ENCODE measurements at regions not wholly inside any gene's neighbourhood (a gene's known extent, or its start where the extent isn't known, plus 50 kb on each side); places are given as distances from the start of the nearest gene placed in this dataset.

DNA sequence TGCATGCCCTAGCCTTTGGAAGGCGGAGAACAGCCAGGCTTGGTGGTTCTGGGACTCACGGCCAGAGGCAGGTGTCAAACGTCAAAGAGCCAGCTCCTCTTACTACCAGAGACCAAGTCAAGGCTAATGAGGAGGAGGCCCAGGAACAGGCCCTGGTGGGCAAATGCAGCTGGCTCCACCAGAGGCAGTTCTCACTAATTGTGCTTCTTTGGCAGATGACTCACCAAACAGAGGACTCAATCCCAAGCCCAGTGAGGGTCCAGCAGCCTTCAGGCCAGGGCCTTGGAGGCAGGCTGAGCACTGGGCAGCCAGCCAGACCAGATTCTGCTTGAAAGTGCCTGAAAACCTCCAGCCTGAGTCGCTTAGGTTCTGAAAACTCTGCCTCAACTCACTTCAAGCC lies 336.5 kb upstream of the CDH5 start:
- H3K4me3 ChIP-seq = no peak overlapping the region

GRCh38 chr16:66028510-66029216 lies 337.8 kb upstream of the CDH5 start:
- Histone ChIP-seq H3K27ac (peak overlapping the region in 2 of 5 donors; percentile 21 to 31), H3K27me3 (no peaks in the 10 kb centered on the region), H3K36me3 (no peaks in the 10 kb centered on the region), H3K4me3 (no peak overlapping the region), H3K4me1 (peaks cover 0 to 13% (median 2%) of the 10 kb centered on the region in 4 donors), H3K9me3 (peaks cover 0 to 9% (median 7%) of the 10 kb centered on the region in 4 donors)
- 35 to 45% (median 40%) methylated on average over 2 of the region's 2 CpGs for WGBS, 5 donors
- peak in 1 of 2 donors; percentile 52 for DNase-seq
- TF ChIP-seq POLR2AphosphoS5 (IDR thresholded peaks at IDR 0.05) (peak in 1 of 3 donors; percentile 8), EP300 (IDR thresholded peaks at IDR 0.05) (no peak)
- intact Hi-C loops (cut with DNase I; ENCODE audit: low total_unique reads) = no loop called here

More for the DNA sequence above, 336.5 kb upstream of the CDH5 start:
- Histone ChIP-seq H3K9me3 (peaks cover 0 to 2% (median 0%) of the 10 kb centered on the region in 4 donors), H3K4me1 (peaks cover 0 to 13% (median 2%) of the 10 kb centered on the region in 4 donors), H3K27me3 (no peaks in the 10 kb centered on the region), H3K36me3 (no peaks in the 10 kb centered on the region), H3K27ac (no peak overlapping the region)
- intact Hi-C loops (cut with DNase I; ENCODE audit: low total_unique reads) = no loop called here
- TF ChIP-seq POLR2AphosphoS5 (IDR thresholded peaks at IDR 0.05) = no peak
- TF ChIP-seq, protein P1, sequence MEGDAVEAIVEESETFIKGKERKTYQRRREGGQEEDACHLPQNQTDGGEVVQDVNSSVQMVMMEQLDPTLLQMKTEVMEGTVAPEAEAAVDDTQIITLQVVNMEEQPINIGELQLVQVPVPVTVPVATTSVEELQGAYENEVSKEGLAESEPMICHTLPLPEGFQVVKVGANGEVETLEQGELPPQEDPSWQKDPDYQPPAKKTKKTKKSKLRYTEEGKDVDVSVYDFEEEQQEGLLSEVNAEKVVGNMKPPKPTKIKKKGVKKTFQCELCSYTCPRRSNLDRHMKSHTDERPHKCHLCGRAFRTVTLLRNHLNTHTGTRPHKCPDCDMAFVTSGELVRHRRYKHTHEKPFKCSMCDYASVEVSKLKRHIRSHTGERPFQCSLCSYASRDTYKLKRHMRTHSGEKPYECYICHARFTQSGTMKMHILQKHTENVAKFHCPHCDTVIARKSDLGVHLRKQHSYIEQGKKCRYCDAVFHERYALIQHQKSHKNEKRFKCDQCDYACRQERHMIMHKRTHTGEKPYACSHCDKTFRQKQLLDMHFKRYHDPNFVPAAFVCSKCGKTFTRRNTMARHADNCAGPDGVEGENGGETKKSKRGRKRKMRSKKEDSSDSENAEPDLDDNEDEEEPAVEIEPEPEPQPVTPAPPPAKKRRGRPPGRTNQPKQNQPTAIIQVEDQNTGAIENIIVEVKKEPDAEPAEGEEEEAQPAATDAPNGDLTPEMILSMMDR (IDR thresholded peaks at IDR 0.05) = no peak
- no peak for TF ChIP-seq EP300 (IDR thresholded peaks at IDR 0.05)
- no peak for TF ChIP-seq POLR2A (IDR thresholded peaks at IDR 0.05)
- 42 to 66% (median 57%) methylated on average over 4 of the region's 4 CpGs for WGBS, 5 donors
- peak in 1 of 2 donors; percentile 16 for DNase-seq

DNA sequence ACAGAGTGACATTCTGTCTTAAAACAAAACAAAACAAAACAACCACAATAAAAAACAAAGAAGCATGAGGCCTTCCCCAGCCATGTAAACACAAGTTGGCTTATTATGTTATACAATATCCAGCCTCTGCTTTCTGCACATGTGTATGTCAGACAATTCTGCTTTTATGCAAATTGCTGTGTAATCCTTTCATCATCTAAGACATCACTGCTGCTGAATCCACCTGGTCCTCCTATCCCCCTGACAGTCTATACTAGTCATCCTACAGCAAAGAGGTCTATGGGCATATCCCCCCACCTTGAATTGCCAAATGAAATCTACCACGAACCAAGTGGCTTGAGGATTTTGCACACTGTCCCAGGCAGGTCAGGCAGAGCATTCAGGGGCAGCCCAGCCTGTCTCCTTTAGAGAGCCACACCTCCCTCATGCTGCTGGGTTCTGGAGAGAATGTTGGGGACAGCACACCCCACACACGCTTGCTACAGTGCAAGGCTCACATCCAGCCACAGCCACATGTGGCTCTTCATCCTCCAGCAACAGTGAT lies 339.6 kb upstream of the CDH5 start:
- DNase-seq = no peak
- 42 to 83% (median 71%) methylated on average over 1 to 2 of the region's 2 CpGs for WGBS, 5 donors
- intact Hi-C loops (cut with DNase I; ENCODE audit: low total_unique reads) = no loop called here

DNA sequence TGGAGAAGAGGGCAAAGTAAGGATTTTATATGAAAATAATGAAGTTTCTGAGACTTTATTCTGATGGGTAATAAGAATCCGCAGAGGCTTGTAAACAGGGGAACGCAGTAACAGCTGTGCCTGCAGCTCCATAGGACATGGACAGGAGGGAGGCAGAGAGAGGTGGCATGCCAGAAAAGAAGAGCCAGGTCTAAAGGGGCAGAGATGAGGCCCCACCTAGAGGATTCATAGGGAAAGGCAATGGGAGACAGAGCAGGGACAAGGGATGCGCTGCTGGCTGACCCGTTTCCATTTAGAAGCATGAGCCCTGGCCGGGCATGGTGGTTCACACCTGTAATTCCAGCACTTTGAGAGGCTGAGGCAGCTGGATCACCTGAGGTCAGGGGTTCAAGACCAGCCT lies 340.3 kb upstream of the CDH5 start:
- Histone ChIP-seq H3K27me3 (no peaks in the 10 kb centered on the region), H3K4me3 (no peak overlapping the region), H3K4me1 (peaks cover 0 to 13% (median 2%) of the 10 kb centered on the region in 4 donors), H3K36me3 (no peaks in the 10 kb centered on the region), H3K9me3 (peaks cover 0 to 9% (median 7%) of the 10 kb centered on the region in 4 donors), H3K27ac (no peak overlapping the region)
- intact Hi-C loops (cut with DNase I; ENCODE audit: low total_unique reads) = no loop called here
- WGBS, 5 donors = 60 to 88% (median 72%) methylated on average over 5 of the region's 5 CpGs
- TF ChIP-seq POLR2A (IDR thresholded peaks at IDR 0.05) (no peak), POLR2AphosphoS5 (IDR thresholded peaks at IDR 0.05) (no peak), EP300 (IDR thresholded peaks at IDR 0.05) (no peak)
- TF ChIP-seq, protein P1 (IDR thresholded peaks at IDR 0.05) = no peak
- DNase-seq = no peak

More for the DNA sequence above, 339.6 kb upstream of the CDH5 start:
- TF ChIP-seq, protein P1 (IDR thresholded peaks at IDR 0.05) = no peak
- TF ChIP-seq EP300 (IDR thresholded peaks at IDR 0.05) (no peak), POLR2AphosphoS5 (IDR thresholded peaks at IDR 0.05) (no peak), POLR2A (IDR thresholded peaks at IDR 0.05) (no peak)
- Histone ChIP-seq H3K27ac (no peak overlapping the region), H3K27me3 (no peaks in the 10 kb centered on the region), H3K9me3 (peaks cover 0 to 9% (median 7%) of the 10 kb centered on the region in 4 donors), H3K4me1 (peaks cover 0 to 13% (median 2%) of the 10 kb centered on the region in 4 donors), H3K36me3 (no peaks in the 10 kb centered on the region), H3K4me3 (no peak overlapping the region)
